GM18502 (cell line): ENCODE measurements at regions not wholly inside any gene's neighbourhood (a gene's known extent, or its start where the extent isn't known, plus 50 kb on each side); places are given as distances from the start of the nearest gene placed in this dataset.
"Not testable (repeated sequence)": the region's sequence is repeated elsewhere in the genome, so short reads cannot be mapped to it uniquely, and the experiment has no call there.

Source experiments
- ATAC-seq: cut with Tn5 transposase; IDR thresholded peaks from one replicate; pipeline ENCODE4 v1.9.1; 2021; ENCODE audit warnings: mild to moderate bottlenecking; ENCODE audit not compliant: unreplicated experiment, poor library complexity

GRCh38 chr5:168092209-168093185 is 198.9 kb upstream of the WWC1 start:
- ATAC-seq, result no peak

GRCh38 chr5:168093200-168093910 is 198.1 kb upstream of the WWC1 start:
- ATAC-seq, result no peak

- ATAC-seq, result no peak
These were observed 194.9 kb upstream of the WWC1 start for GRCh38 chr5:168096525-168096924.

- ATAC-seq, result no peak
These were observed 193.4 kb upstream of the WWC1 start for GRCh38 chr5:168097876-168098653.

- ATAC-seq, result no peak
These were observed 190.1 kb upstream of the WWC1 start for GRCh38 chr5:168101352-168101751.

GRCh38 chr5:168103018-168103417 is 188.4 kb upstream of the WWC1 start:
- not testable (repeated sequence) for ATAC-seq

GRCh38 chr5:168104350-168104749 is 187.1 kb upstream of the WWC1 start:
- no peak for ATAC-seq

- ATAC-seq, result no peak
These were observed 186.5 kb upstream of the WWC1 start for GRCh38 chr5:168104811-168105481.

- ATAC-seq, result no peak
These were observed 185.3 kb upstream of the WWC1 start for GRCh38 chr5:168106008-168106761.

GRCh38 chr5:168109441-168109840 is 182.0 kb upstream of the WWC1 start:
- no peak for ATAC-seq

GRCh38 chr5:168110384-168110783 is 181.1 kb upstream of the WWC1 start:
- no peak for ATAC-seq

- ATAC-seq, result no peak
These were observed 180.3 kb upstream of the WWC1 start for GRCh38 chr5:168110870-168111832.

- peak; percentile 94 for ATAC-seq
These were observed 176.9 kb upstream of the WWC1 start for GRCh38 chr5:168114444-168115017.

GRCh38 chr5:168117469-168117868 is 174.0 kb upstream of the WWC1 start:
- no peak for ATAC-seq

- no peak for ATAC-seq
These were observed 173.3 kb upstream of the WWC1 start for GRCh38 chr5:168118042-168118668.

GRCh38 chr5:168120401-168121137 is 170.9 kb upstream of the WWC1 start:
- ATAC-seq, result no peak

- ATAC-seq, result no peak
These were observed 170.3 kb upstream of the WWC1 start for GRCh38 chr5:168121138-168121494.
